ENCODE measurements at regions not wholly inside any gene's neighbourhood (a gene's known extent, or its start where the extent isn't known, plus 50 kb on each side); places are given as distances from the start of the nearest gene placed in this dataset.

DNA sequence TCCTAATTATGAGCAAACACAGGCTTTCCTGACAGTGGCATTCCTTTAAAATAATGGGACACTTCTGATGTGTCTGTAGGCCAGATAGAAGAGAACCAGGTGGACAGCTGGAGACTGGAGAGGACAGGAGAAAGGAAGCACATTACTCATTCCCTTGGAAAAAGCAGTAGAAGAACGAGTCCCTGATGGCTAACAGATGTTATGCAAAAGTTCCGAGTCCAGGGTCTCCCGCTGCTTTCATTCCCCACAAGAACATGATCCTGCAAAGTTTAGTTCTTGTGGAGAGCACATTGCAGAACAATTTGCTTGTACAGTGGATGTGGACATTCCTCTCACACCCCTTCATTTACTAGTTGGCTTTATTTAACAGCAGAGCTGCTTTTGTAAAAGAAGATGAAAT, 137.6 kb downstream of the GPAM start:
- no peaks in the 10 kb centered on the region for H3K9me1 ChIP-seq (ENCODE audit: insufficient read depth, low read length)
- no peak overlapping the region for H3K9ac ChIP-seq (ENCODE audit: low read depth, low read length)
- no peak overlapping the region for H2BK20ac ChIP-seq (ENCODE audit: low read depth, low read length)
- H3K56ac ChIP-seq (ENCODE audit: extremely low read depth, insufficient read depth, low read length), result no peak overlapping the region
- H2BK120ac ChIP-seq (ENCODE audit: low read depth, low read length), result no peak overlapping the region
- no TSS peak for BruUV-seq (replicated peaks)
- H3K14ac ChIP-seq (replicated peaks; ENCODE audit: low read depth, low read length), result no peak overlapping the region
- no peak overlapping the region for H3K4ac ChIP-seq (ENCODE audit: low read depth, low read length)
- H3K4me2 ChIP-seq (ENCODE audit: low read depth, low read length), result no peak overlapping the region
- TF ChIP-seq, protein P1, sequence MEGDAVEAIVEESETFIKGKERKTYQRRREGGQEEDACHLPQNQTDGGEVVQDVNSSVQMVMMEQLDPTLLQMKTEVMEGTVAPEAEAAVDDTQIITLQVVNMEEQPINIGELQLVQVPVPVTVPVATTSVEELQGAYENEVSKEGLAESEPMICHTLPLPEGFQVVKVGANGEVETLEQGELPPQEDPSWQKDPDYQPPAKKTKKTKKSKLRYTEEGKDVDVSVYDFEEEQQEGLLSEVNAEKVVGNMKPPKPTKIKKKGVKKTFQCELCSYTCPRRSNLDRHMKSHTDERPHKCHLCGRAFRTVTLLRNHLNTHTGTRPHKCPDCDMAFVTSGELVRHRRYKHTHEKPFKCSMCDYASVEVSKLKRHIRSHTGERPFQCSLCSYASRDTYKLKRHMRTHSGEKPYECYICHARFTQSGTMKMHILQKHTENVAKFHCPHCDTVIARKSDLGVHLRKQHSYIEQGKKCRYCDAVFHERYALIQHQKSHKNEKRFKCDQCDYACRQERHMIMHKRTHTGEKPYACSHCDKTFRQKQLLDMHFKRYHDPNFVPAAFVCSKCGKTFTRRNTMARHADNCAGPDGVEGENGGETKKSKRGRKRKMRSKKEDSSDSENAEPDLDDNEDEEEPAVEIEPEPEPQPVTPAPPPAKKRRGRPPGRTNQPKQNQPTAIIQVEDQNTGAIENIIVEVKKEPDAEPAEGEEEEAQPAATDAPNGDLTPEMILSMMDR (conservative IDR thresholded peaks at IDR 0.05; ENCODE audit: low read depth, low read length), result no peak
- TF ChIP-seq MAZ (IDR thresholded peaks at IDR 0.05; ENCODE audit: borderline replicate concordance, low read depth, low read length) (no peak), MXI1 (IDR thresholded peaks at IDR 0.05; ENCODE audit: borderline replicate concordance, low read depth, low read length) (no peak), POLR2A (IDR thresholded peaks at IDR 0.05; ENCODE audit: low read depth, low read length) (no peak), RCOR1 (IDR thresholded peaks at IDR 0.05; ENCODE audit: insufficient replicate concordance, low read length) (no peak), NFE2L2 (IDR thresholded peaks at IDR 0.05; ENCODE audit: low read depth, low read length) (no peak), RFX5 (IDR thresholded peaks at IDR 0.05; ENCODE audit: low read depth, low read length) (no peak), MAFK (IDR thresholded peaks at IDR 0.05; ENCODE audit: low read depth, low read length) (no peak), RAD21 (IDR thresholded peaks at IDR 0.05; ENCODE audit: low read length) (no peak), CHD1 (IDR thresholded peaks at IDR 0.05; ENCODE audit: low read depth, low read length) (no peak), USF2 (IDR thresholded peaks at IDR 0.05; ENCODE audit: low read depth, low read length) (no peak), CEBPB (IDR thresholded peaks at IDR 0.05; ENCODE audit: low read depth, low read length) (no peak), FOS (IDR thresholded peaks at IDR 0.05; ENCODE audit: low read depth, low read length) (no peak), BHLHE40 (IDR thresholded peaks at IDR 0.05; ENCODE audit: low read depth, low read length) (no peak)
- TF ChIP-seq, protein P2, sequence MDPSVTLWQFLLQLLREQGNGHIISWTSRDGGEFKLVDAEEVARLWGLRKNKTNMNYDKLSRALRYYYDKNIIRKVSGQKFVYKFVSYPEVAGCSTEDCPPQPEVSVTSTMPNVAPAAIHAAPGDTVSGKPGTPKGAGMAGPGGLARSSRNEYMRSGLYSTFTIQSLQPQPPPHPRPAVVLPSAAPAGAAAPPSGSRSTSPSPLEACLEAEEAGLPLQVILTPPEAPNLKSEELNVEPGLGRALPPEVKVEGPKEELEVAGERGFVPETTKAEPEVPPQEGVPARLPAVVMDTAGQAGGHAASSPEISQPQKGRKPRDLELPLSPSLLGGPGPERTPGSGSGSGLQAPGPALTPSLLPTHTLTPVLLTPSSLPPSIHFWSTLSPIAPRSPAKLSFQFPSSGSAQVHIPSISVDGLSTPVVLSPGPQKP (IDR thresholded peaks at IDR 0.05; ENCODE audit: borderline replicate concordance, low read depth, low read length), result no peak
- WGBS, 2 experiments (ENCODE audit: extremely low coverage in 2 of 2, insufficient read length in 1 of 2), result no CpG with 5 or more reads among the region's 3 CpGs
- H2AFZ ChIP-seq (replicated peaks; ENCODE audit: low read length, poor library complexity), result no peak overlapping the region
- H4K20me1 ChIP-seq (ENCODE audit: insufficient read depth, low read length), result no peaks in the 10 kb centered on the region
- no peak overlapping the region for H3K4me3 ChIP-seq (ENCODE audit: insufficient read depth, low read depth, low read length)
- no peak overlapping the region for H2BK5ac ChIP-seq (ENCODE audit: low read depth, low read length, poor library complexity, severe bottlenecking)
- no peak for ATAC-seq (ENCODE audit: low read depth)
- H4K8ac ChIP-seq (ENCODE audit: low read depth in 2 of 2, low read length in 2 of 2), result no peak overlapping the region
- no peaks in the 10 kb centered on the region for H3K4me1 ChIP-seq (ENCODE audit: control insufficient read depth, insufficient read depth, low read length)
- no peaks in the 10 kb centered on the region for H3K36me3 ChIP-seq (ENCODE audit: control insufficient read depth, insufficient read depth, low read length)
- H3K27me3 ChIP-seq (ENCODE audit: control insufficient read depth, insufficient read depth, low read length), result no peaks in the 10 kb centered on the region
- no peak overlapping the region for H2AK5ac ChIP-seq (ENCODE audit: low read depth, low read length)
- no peak overlapping the region for H3K18ac ChIP-seq (ENCODE audit: low read depth, low read length)
- dilution Hi-C loops (cut with HindIII; ENCODE audit: low sequenced_read_pairs, unreplicated experiment), result no loop called here
- ChIA-PET POLR2A (ENCODE audit: unreplicated experiment) (no interaction called here), CTCF (no interaction called here)
- in situ Hi-C loops (cut with MboI; ENCODE audit: low sequenced_read_pairs), result no loop called here
- no peak for DNase-seq
- H3K23ac ChIP-seq (ENCODE audit: low read depth, low read length), result no peak overlapping the region
- no peak overlapping the region for H4K5ac ChIP-seq (ENCODE audit: low read depth, low read length)
- peaks cover 13% of the 10 kb centered on the region for H3K9me3 ChIP-seq (ENCODE audit: control insufficient read depth, insufficient read depth, low read length)
- no peak overlapping the region for H2AK9ac ChIP-seq (replicated peaks; ENCODE audit: low read depth, low read length, poor library complexity)
- H3K27ac ChIP-seq (ENCODE audit: insufficient read depth, low read length), result no peak overlapping the region
- no peaks in the 10 kb centered on the region for H3K79me1 ChIP-seq (ENCODE audit: low read depth in 1 of 2, low read length in 2 of 2)
- no peak overlapping the region for H2BK15ac ChIP-seq (ENCODE audit: low read depth, low read length)
- no peak overlapping the region for H4K91ac ChIP-seq (ENCODE audit: insufficient read depth, low read depth, low read length)
- intact Hi-C loops (cut with micrococcal nuclease), result no loop called here
